ENCODE measurements at regions not wholly inside any gene's neighbourhood (a gene's known extent, or its start where the extent isn't known, plus 50 kb on each side); places are given as distances from the start of the nearest gene placed in this dataset.

- no TSS peak for BruUV-seq (replicated peaks)
- Histone ChIP-seq H3K4me3 (ENCODE audit: low read depth, low read length, poor library complexity, severe bottlenecking) (no peak overlapping the region), H3K4me1 (ENCODE audit: insufficient read depth, low read length, poor library complexity, severe bottlenecking) (no peaks in the 10 kb centered on the region), H3K36me3 (ENCODE audit: insufficient read depth, low read length, poor library complexity, severe bottlenecking) (no peaks in the 10 kb centered on the region), H3K9me3 (ENCODE audit: low read depth, low read length, poor library complexity, severe bottlenecking) (no peaks in the 10 kb centered on the region), H3K27ac (ENCODE audit: low read depth, low read length, poor library complexity, severe bottlenecking) (no peak overlapping the region), H3K27me3 (replicated peaks; ENCODE audit: insufficient read depth, low read depth, low read length, poor library complexity) (no peaks in the 10 kb centered on the region)
- ChIA-PET CTCF (no interaction called here), POLR2A (ENCODE audit: low non-redundant PET) (no interaction called here)
- intact Hi-C loops (cut with micrococcal nuclease; ENCODE audit: unreplicated experiment), result no loop called here
- TF ChIP-seq EZH2 (IDR thresholded peaks at IDR 0.05; ENCODE audit: borderline replicate concordance, low read depth, low read length, poor library complexity, severe bottlenecking), result no peak
- TF ChIP-seq CTCF (conservative IDR thresholded peaks at IDR 0.05; ENCODE audit: low read depth, low read length), result no peak
- peak; percentile 2 for DNase-seq (ENCODE audit: low spot score)
Observed at GRCh38 chr4:141884070-141884469, 247.7 kb downstream of the IL15 start.

- Histone ChIP-seq H3K9me3 (ENCODE audit: low read depth, low read length, poor library complexity, severe bottlenecking) (no peaks in the 10 kb centered on the region), H3K36me3 (ENCODE audit: insufficient read depth, low read length, poor library complexity, severe bottlenecking) (no peaks in the 10 kb centered on the region), H3K27me3 (replicated peaks; ENCODE audit: insufficient read depth, low read depth, low read length, poor library complexity) (no peaks in the 10 kb centered on the region), H3K4me1 (ENCODE audit: insufficient read depth, low read length, poor library complexity, severe bottlenecking) (no peaks in the 10 kb centered on the region), H3K27ac (ENCODE audit: low read depth, low read length, poor library complexity, severe bottlenecking) (no peak overlapping the region), H3K4me3 (ENCODE audit: low read depth, low read length, poor library complexity, severe bottlenecking) (no peak overlapping the region)
- TF ChIP-seq EZH2 (IDR thresholded peaks at IDR 0.05; ENCODE audit: borderline replicate concordance, low read depth, low read length, poor library complexity, severe bottlenecking) (no peak), CTCF (conservative IDR thresholded peaks at IDR 0.05; ENCODE audit: low read depth, low read length) (no peak)
- POLR2A ChIA-PET (ENCODE audit: low non-redundant PET), result no interaction called here
- BruUV-seq (replicated peaks), result no TSS peak
- CTCF ChIA-PET, result no interaction called here
- intact Hi-C loops (cut with micrococcal nuclease; ENCODE audit: unreplicated experiment), result no loop called here
- no peak for DNase-seq (ENCODE audit: low spot score)
Observed at GRCh38 chr4:141885112-141885511, 248.7 kb downstream of the IL15 start.

GRCh38 chr4:141890279-141890678, 253.9 kb downstream of the IL15 start:
- TF ChIP-seq CTCF (conservative IDR thresholded peaks at IDR 0.05; ENCODE audit: low read depth, low read length) (no peak), EZH2 (IDR thresholded peaks at IDR 0.05; ENCODE audit: borderline replicate concordance, low read depth, low read length, poor library complexity, severe bottlenecking) (no peak)
- ChIA-PET CTCF (no interaction called here), POLR2A (ENCODE audit: low non-redundant PET) (no interaction called here)
- Histone ChIP-seq H3K36me3 (ENCODE audit: insufficient read depth, low read length, poor library complexity, severe bottlenecking) (no peaks in the 10 kb centered on the region), H3K4me3 (ENCODE audit: low read depth, low read length, poor library complexity, severe bottlenecking) (no peak overlapping the region), H3K27me3 (replicated peaks; ENCODE audit: insufficient read depth, low read depth, low read length, poor library complexity) (no peaks in the 10 kb centered on the region), H3K27ac (ENCODE audit: low read depth, low read length, poor library complexity, severe bottlenecking) (no peak overlapping the region), H3K4me1 (ENCODE audit: insufficient read depth, low read length, poor library complexity, severe bottlenecking) (no peaks in the 10 kb centered on the region), H3K9me3 (ENCODE audit: low read depth, low read length, poor library complexity, severe bottlenecking) (no peaks in the 10 kb centered on the region)
- no peak for DNase-seq (ENCODE audit: low spot score)
- intact Hi-C loops (cut with micrococcal nuclease; ENCODE audit: unreplicated experiment), result no loop called here
- no TSS peak for BruUV-seq (replicated peaks)
